ENCODE measurements at regions not wholly inside any gene's neighbourhood (a gene's known extent, or its start where the extent isn't known, plus 50 kb on each side); places are given as distances from the start of the nearest gene placed in this dataset.
A peak's percentile ranks its signal among the peaks of the same experiment; 100 is the strongest.
"Not testable (repeated sequence)": the region's sequence is repeated elsewhere in the genome, so short reads cannot be mapped to it uniquely, and the experiment has no call there.

DNA sequence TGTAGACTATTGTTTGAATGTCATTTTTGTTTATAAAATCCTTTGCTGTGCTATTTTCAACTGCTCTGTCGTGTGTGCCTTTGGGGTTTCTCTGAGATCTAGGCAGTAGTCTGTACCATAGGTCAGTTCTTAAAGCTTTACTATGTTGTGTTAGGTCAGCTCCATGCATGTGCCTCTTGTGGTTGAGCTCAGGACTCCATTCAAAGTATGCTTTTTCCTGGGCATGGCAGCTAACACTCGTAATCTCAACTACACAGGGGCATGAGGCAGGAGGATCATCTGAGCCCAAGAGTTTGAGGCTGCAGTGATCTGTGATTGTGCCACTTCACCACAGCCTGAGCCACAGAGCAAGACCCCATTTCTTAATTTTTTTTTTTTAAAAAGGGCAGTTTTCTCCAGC is 174.4 kb upstream of the SPHKAP start:
- ChIA-PET CTCF (interaction anchor here (0.6 kb wide), 1 partner anchor 307 kb away, joined by 3 read pairs; no protein-coding TSS in a partner anchor), POLR2A (ENCODE audit: unreplicated experiment) (no interaction called here)
- no peak overlapping the region for H3K4me3 ChIP-seq (ENCODE audit: low read length)
- H4K20me1 ChIP-seq (ENCODE audit: low read length) = no peaks in the 10 kb centered on the region
- H3K9me2 ChIP-seq (replicated peaks; ENCODE audit: low read length) = no peaks in the 10 kb centered on the region
- BruUV-seq (replicated peaks) = no TSS peak
- TF ChIP-seq EZH2phosphoT487 (IDR thresholded peaks at IDR 0.05; ENCODE audit: borderline replicate concordance, low read length) (no peak), EZH2 (IDR thresholded peaks at IDR 0.05; ENCODE audit: low read length, unreplicated experiment) (no peak)
- TF ChIP-seq, protein P1, sequence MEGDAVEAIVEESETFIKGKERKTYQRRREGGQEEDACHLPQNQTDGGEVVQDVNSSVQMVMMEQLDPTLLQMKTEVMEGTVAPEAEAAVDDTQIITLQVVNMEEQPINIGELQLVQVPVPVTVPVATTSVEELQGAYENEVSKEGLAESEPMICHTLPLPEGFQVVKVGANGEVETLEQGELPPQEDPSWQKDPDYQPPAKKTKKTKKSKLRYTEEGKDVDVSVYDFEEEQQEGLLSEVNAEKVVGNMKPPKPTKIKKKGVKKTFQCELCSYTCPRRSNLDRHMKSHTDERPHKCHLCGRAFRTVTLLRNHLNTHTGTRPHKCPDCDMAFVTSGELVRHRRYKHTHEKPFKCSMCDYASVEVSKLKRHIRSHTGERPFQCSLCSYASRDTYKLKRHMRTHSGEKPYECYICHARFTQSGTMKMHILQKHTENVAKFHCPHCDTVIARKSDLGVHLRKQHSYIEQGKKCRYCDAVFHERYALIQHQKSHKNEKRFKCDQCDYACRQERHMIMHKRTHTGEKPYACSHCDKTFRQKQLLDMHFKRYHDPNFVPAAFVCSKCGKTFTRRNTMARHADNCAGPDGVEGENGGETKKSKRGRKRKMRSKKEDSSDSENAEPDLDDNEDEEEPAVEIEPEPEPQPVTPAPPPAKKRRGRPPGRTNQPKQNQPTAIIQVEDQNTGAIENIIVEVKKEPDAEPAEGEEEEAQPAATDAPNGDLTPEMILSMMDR (conservative IDR thresholded peaks at IDR 0.05; ENCODE audit: low read depth, low read length) = no peak
- no peaks in the 10 kb centered on the region for H3F3A ChIP-seq (ENCODE audit: low read length, unreplicated experiment)
- intact Hi-C loops (cut with micrococcal nuclease) = no loop called here
- no peaks in the 10 kb centered on the region for H3K36me3 ChIP-seq (ENCODE audit: low read depth, low read length)
- no peak overlapping the region for H3K27ac ChIP-seq (ENCODE audit: low read length)
- H3K79me2 ChIP-seq (ENCODE audit: low read length) = no peaks in the 10 kb centered on the region
- H2AFZ ChIP-seq (ENCODE audit: low read length) = no peak overlapping the region
- peaks cover 20% of the 10 kb centered on the region for H3K27me3 ChIP-seq (ENCODE audit: low read length)
- no peak overlapping the region for H3K9ac ChIP-seq (ENCODE audit: low read length)
- ATAC-seq (0 out of 2 replicates have a peak, but pooled peaks have one; percentile 29), DNase-seq (no peak)
- H3K9me3 ChIP-seq (ENCODE audit: low read length) = no peaks in the 10 kb centered on the region
- no peaks in the 10 kb centered on the region for H3K4me1 ChIP-seq (ENCODE audit: insufficient read depth, low read length)
- H3K4me2 ChIP-seq (ENCODE audit: low read length) = no peak overlapping the region

DNA sequence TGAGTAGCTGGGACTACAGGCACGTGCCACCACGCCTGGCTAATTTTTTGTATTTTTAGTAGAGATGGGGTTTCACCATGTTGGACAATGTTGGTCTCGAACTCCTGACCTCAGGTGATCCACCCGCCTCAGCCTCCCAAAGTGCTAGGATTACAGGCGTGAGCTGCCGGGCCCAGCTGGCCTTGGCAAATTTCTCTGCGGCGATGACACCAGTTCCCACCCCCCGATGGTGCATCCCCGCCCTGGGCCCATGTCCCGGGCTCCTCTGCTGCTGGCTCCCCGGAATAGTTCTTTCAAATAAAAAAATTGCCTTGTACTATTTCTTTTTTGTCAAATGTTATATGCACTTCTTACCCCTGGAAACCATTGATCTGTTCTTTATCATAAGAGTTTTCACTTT is 171.5 kb upstream of the SPHKAP start:
- intact Hi-C loops (cut with micrococcal nuclease); H2AFZ ChIP-seq (ENCODE audit: low read length); H3K36me3 ChIP-seq (ENCODE audit: low read depth, low read length); H3K9me3 ChIP-seq (ENCODE audit: low read length); H3K4me3 ChIP-seq (ENCODE audit: low read length); H3K9me2 ChIP-seq (replicated peaks; ENCODE audit: low read length); H3F3A ChIP-seq (ENCODE audit: low read length, unreplicated experiment); DNase-seq; CTCF ChIA-PET; H3K4me2 ChIP-seq (ENCODE audit: low read length); H3K79me2 ChIP-seq (ENCODE audit: low read length); BruUV-seq (replicated peaks); H3K27ac ChIP-seq (ENCODE audit: low read length); H3K4me1 ChIP-seq (ENCODE audit: insufficient read depth, low read length); ATAC-seq; POLR2A ChIA-PET (ENCODE audit: unreplicated experiment); H3K9ac ChIP-seq (ENCODE audit: low read length); H4K20me1 ChIP-seq (ENCODE audit: low read length): not testable (repeated sequence)
- H3K27me3 ChIP-seq (ENCODE audit: low read length) = peaks cover 34% of the 10 kb centered on the region

DNA sequence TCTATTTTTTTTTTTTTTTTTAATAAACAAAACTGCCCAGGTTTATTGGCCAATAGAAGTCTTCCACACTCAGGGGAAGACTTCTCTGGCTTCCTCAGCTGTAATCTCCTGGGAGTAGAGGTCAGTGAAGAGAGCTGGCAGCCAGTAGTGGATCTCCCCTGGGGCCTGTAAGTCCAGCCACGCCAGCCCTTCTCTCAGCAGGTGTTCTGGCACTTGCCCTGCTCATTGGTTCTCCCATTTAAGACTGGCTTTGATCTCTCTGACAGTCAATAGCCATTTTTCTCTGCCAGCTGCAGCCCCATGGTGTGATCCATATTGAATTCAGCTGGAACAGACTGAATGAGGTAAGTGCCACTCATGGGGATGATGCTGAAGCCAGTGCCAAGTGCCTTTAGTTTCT is 170.6 kb upstream of the SPHKAP start:
- Histone ChIP-seq H3K4me3 (ENCODE audit: low read length) (no peak overlapping the region), H3K9me3 (ENCODE audit: low read length) (no peaks in the 10 kb centered on the region), H3K27ac (ENCODE audit: low read length) (no peak overlapping the region), H3F3A (ENCODE audit: low read length, unreplicated experiment) (no peaks in the 10 kb centered on the region), H3K36me3 (ENCODE audit: low read depth, low read length) (no peaks in the 10 kb centered on the region), H3K9me2 (replicated peaks; ENCODE audit: low read length) (no peaks in the 10 kb centered on the region), H3K79me2 (ENCODE audit: low read length) (no peaks in the 10 kb centered on the region), H4K20me1 (ENCODE audit: low read length) (no peaks in the 10 kb centered on the region), H3K4me1 (ENCODE audit: insufficient read depth, low read length) (no peaks in the 10 kb centered on the region), H3K4me2 (ENCODE audit: low read length) (no peak overlapping the region), H2AFZ (ENCODE audit: low read length) (no peak overlapping the region), H3K27me3 (ENCODE audit: low read length) (peaks cover 34% of the 10 kb centered on the region), H3K9ac (ENCODE audit: low read length) (no peak overlapping the region)
- no peak for DNase-seq
- TF ChIP-seq EZH2phosphoT487 (IDR thresholded peaks at IDR 0.05; ENCODE audit: borderline replicate concordance, low read length) (no peak), EZH2 (IDR thresholded peaks at IDR 0.05; ENCODE audit: low read length, unreplicated experiment) (no peak)
- TF ChIP-seq, protein P1 (conservative IDR thresholded peaks at IDR 0.05; ENCODE audit: low read depth, low read length) = no peak
- BruUV-seq (replicated peaks) = no TSS peak
- no peak for ATAC-seq
- ChIA-PET CTCF (no interaction called here), POLR2A (ENCODE audit: unreplicated experiment) (no interaction called here)
- intact Hi-C loops (cut with micrococcal nuclease) = no loop called here
